GM12878 (cell line): ENCODE measurements at regions not wholly inside any gene's neighbourhood (a gene's known extent, or its start where the extent isn't known, plus 50 kb on each side); places are given as distances from the start of the nearest gene placed in this dataset.

Experiments used
- ATAC-seq: fragments of 200-7000 bp; cut with Tn5 transposase; 3 replicates; pipeline ENCODE4 v1.9.1; 2020; ENCODE audit warnings: mild to moderate bottlenecking, moderate library complexity
- BruUV-seq: library from RNA; stranded (reverse); fragments of 400-500 nt; replicated peaks from 2 replicates; lab custom pipeline; 2021; lab: Mats Ljungman, UMichigan
- CTCF ChIA-PET: fragments of 300-600 bp; sonication (Branson Sonifier 250); formaldehyde crosslinking; extraction: SDS; loops from one replicate; lab custom pipeline; 2021; ENCODE audit warnings: inconsistent platforms; lab: Yijun Ruan, JAX
- POLR2A ChIA-PET: fragments of 350-600 bp; formaldehyde crosslinking; extraction: SDS; loops from one replicate; lab custom pipeline; 2021; ENCODE audit warnings: inconsistent platforms; lab: Charles Lee
- RAD21 ChIA-PET: fragments of 300-600 bp; sonication (Branson Sonifier 250); formaldehyde crosslinking; loops from one replicate; lab custom pipeline; 2023; ENCODE audit warnings: antibody characterized with exemption; ENCODE audit not compliant: unreplicated experiment; lab: Charles Lee
- SMC1A ChIA-PET: fragments of 300-600 bp; sonication (Branson Sonifier 250); formaldehyde crosslinking; loops from one replicate; lab custom pipeline; 2023; ENCODE audit not compliant: unreplicated experiment, uncharacterized antibody; lab: Charles Lee
- DNase-seq: peaks from one replicate; pipeline ENCODE4 v3.0.0-alpha.2; 2011; ENCODE audit warnings: low read depth, low spot score
- FAIRE-seq: peaks from 3 replicates; lab custom pipeline; 2011; peaks lifted over from hg19 to GRCh38; lab: Jason Lieb, UNC
- H2AFZ ChIP-seq: 2 replicates; pipeline ENCODE4 v1.6.0; 2011; ENCODE audit warnings: low read depth, low read length, control low read depth; ENCODE audit not compliant: control insufficient read depth
- H3K27ac ChIP-seq: 2 replicates; pipeline ENCODE4 v1.5.1; 2011; ENCODE audit warnings: control low read depth; ENCODE audit not compliant: control insufficient read depth, insufficient read depth
- H3K27me3 ChIP-seq, 2 experiments: replicated peaks in 1 of 2; 2 replicates each; pipeline versions ENCODE4 v1.6.0 to v1.6.1; 2011; ENCODE audit warnings: low read length in 1 of 2; ENCODE audit not compliant: control insufficient read depth in 2 of 2, insufficient read depth in 2 of 2
- H3K36me3 ChIP-seq, 2 experiments: 2 replicates each; pipeline ENCODE4 v1.5.1; 2011; ENCODE audit warnings: low read length in 1 of 2; ENCODE audit not compliant: control insufficient read depth in 2 of 2, insufficient read depth in 2 of 2
- H3K4me1 ChIP-seq: 2 replicates; pipeline ENCODE4 v1.6.1; 2011; ENCODE audit warnings: mild to moderate bottlenecking, low read length, moderate library complexity, mixed read lengths; ENCODE audit not compliant: control insufficient read depth, insufficient read depth
- H3K4me2 ChIP-seq: 2 replicates; pipeline ENCODE4 v1.6.0; 2011; ENCODE audit warnings: control low read depth; ENCODE audit not compliant: control insufficient read depth, insufficient read depth
- H3K4me3 ChIP-seq: fragments of 200-600 bp; sonication (generic); 2 replicates; pipeline ENCODE4 v1.5.1; 2016
- H3K79me2 ChIP-seq: 2 replicates; pipeline ENCODE4 v1.6.0; 2011; ENCODE audit warnings: low read length; ENCODE audit not compliant: control insufficient read depth, insufficient read depth
- H3K9ac ChIP-seq: 2 replicates; pipeline ENCODE4 v1.8.0; 2011; ENCODE audit warnings: low read length, control low read depth, mixed read lengths; ENCODE audit not compliant: control insufficient read depth, insufficient read depth
- H3K9me3 ChIP-seq: replicated peaks from 3 replicates; pipeline ENCODE4 v1.5.1; 2011; ENCODE audit warnings: mild to moderate bottlenecking, low read length; ENCODE audit not compliant: control insufficient read depth, insufficient read depth
- H4K20me1 ChIP-seq: 2 replicates; pipeline ENCODE4 v1.6.0; 2011; ENCODE audit not compliant: control insufficient read depth, insufficient read depth
- SREBF2 ChIP-seq: IDR thresholded peaks from 2 replicates; pipeline ENCODE4 v1.6.1; 2012; ENCODE audit warnings: mild to moderate bottlenecking, low read length
- ZNF207 ChIP-seq: fragments of 450-650 bp; IDR thresholded peaks from 2 replicates; pipeline ENCODE4 v1.6.1; 2014; ENCODE audit warnings: antibody characterized with exemption, mild to moderate bottlenecking, borderline replicate concordance
- in situ Hi-C: fragments of 300-500 bp; cut with MboI; formaldehyde crosslinking; loops from 9 replicates; pipeline ENCODE4 v1.14.3; 2018; ENCODE audit warnings: mixed read lengths
- intact Hi-C: fragments of 100-400 bp; cut with micrococcal nuclease; formaldehyde crosslinking; loops from one replicate; pipeline ENCODE4 v1.14.2; 2022; ENCODE audit not compliant: unreplicated experiment
- TF ChIP-seq, protein P1 (sequence below): fragments of 450-650 bp; IDR thresholded peaks from 2 replicates; pipeline ENCODE4 v1.6.1; 2017; ENCODE audit warnings: antibody characterized with exemption, mild to moderate bottlenecking, moderate library complexity
- TF ChIP-seq, protein P2 (sequence below): fragments of 450-650 bp; IDR thresholded peaks from 2 replicates; pipeline ENCODE4 v1.6.1; 2017; ENCODE audit warnings: mild to moderate bottlenecking, moderate library complexity
- TF ChIP-seq, protein P3 (sequence below): IDR thresholded peaks from 2 replicates; pipeline ENCODE4 v1.6.1; 2012; ENCODE audit warnings: low read depth, low read length, improper control_type of control experiment

DNA sequence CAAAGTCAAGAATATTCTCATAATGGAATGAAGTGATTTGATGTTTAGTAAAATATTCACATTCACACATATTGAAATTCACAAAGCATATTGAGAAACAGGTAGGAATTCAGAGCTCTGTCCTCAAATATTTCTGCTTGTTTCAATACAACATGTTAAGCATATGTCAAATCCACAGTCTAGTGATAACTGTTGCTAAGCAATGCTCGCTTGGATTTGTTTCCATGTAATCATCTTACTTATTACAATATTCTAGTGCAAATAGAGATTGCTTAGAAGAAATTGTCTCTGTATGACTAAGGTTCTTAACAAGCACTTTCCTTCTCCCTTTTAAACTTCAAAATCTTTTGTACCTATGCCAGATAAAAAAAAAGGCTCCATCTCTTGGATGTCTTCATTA, 995.7 kb downstream of the CDH18 start (continued):
- TF ChIP-seq, protein P1, sequence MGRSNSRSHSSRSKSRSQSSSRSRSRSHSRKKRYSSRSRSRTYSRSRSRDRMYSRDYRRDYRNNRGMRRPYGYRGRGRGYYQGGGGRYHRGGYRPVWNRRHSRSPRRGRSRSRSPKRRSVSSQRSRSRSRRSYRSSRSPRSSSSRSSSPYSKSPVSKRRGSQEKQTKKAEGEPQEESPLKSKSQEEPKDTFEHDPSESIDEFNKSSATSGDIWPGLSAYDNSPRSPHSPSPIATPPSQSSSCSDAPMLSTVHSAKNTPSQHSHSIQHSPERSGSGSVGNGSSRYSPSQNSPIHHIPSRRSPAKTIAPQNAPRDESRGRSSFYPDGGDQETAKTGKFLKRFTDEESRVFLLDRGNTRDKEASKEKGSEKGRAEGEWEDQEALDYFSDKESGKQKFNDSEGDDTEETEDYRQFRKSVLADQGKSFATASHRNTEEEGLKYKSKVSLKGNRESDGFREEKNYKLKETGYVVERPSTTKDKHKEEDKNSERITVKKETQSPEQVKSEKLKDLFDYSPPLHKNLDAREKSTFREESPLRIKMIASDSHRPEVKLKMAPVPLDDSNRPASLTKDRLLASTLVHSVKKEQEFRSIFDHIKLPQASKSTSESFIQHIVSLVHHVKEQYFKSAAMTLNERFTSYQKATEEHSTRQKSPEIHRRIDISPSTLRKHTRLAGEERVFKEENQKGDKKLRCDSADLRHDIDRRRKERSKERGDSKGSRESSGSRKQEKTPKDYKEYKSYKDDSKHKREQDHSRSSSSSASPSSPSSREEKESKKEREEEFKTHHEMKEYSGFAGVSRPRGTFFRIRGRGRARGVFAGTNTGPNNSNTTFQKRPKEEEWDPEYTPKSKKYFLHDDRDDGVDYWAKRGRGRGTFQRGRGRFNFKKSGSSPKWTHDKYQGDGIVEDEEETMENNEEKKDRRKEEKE, result no peak
- TF ChIP-seq, protein P2, sequence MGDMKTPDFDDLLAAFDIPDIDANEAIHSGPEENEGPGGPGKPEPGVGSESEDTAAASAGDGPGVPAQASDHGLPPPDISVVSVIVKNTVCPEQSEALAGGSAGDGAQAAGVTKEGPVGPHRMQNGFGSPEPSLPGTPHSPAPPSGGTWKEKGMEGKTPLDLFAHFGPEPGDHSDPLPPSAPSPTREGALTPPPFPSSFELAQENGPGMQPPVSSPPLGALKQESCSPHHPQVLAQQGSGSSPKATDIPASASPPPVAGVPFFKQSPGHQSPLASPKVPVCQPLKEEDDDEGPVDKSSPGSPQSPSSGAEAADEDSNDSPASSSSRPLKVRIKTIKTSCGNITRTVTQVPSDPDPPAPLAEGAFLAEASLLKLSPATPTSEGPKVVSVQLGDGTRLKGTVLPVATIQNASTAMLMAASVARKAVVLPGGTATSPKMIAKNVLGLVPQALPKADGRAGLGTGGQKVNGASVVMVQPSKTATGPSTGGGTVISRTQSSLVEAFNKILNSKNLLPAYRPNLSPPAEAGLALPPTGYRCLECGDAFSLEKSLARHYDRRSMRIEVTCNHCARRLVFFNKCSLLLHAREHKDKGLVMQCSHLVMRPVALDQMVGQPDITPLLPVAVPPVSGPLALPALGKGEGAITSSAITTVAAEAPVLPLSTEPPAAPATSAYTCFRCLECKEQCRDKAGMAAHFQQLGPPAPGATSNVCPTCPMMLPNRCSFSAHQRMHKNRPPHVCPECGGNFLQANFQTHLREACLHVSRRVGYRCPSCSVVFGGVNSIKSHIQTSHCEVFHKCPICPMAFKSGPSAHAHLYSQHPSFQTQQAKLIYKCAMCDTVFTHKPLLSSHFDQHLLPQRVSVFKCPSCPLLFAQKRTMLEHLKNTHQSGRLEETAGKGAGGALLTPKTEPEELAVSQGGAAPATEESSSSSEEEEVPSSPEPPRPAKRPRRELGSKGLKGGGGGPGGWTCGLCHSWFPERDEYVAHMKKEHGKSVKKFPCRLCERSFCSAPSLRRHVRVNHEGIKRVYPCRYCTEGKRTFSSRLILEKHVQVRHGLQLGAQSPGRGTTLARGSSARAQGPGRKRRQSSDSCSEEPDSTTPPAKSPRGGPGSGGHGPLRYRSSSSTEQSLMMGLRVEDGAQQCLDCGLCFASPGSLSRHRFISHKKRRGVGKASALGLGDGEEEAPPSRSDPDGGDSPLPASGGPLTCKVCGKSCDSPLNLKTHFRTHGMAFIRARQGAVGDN, result no peak
- TF ChIP-seq SREBF2, result no peak
- TF ChIP-seq, protein P3, sequence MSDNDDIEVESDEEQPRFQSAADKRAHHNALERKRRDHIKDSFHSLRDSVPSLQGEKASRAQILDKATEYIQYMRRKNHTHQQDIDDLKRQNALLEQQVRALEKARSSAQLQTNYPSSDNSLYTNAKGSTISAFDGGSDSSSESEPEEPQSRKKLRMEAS, result no peak

DNA sequence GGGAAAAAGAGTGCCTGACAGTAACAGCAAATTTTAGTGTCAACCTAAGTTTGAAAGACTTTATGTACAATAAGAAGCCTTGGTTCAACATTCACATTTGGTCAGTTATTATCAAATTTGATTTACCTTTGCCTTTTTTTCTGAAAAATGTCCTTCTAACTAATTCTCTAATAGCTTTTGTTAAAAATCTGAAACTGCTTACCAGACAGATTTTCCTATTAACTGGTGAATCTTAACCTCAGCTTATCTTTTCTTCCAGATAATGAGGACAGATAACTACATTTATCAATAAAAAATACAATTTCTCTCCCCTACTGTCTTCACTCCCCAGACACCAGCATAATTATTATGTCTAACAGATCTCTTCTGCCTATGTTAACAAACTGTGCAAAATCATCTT, 988.5 kb downstream of the CDH18 start:
- H3K4me2 ChIP-seq, result no peak overlapping the region
- no peaks in the 10 kb centered on the region for H3K79me2 ChIP-seq
- BruUV-seq, result no TSS peak
- no peaks in the 10 kb centered on the region for H3K27me3 ChIP-seq
- no peak for TF ChIP-seq ZNF207
- H3K36me3 ChIP-seq, result no peaks in the 10 kb centered on the region
- SMC1A ChIA-PET, result no interaction called here
- in situ Hi-C loops, result no loop called here
- CTCF ChIA-PET, result no interaction called here
- H4K20me1 ChIP-seq, result no peaks in the 10 kb centered on the region
- no peaks in the 10 kb centered on the region for H3K4me1 ChIP-seq
- no peak for DNase-seq
- RAD21 ChIA-PET, result no interaction called here
- no peaks in the 10 kb centered on the region for H3K9me3 ChIP-seq
- no peak overlapping the region for H2AFZ ChIP-seq
- FAIRE-seq, result no peak
- no peak for ATAC-seq
- intact Hi-C loops, result no loop called here
- no peak overlapping the region for H3K4me3 ChIP-seq
- H3K9ac ChIP-seq, result no peak overlapping the region
- no peak overlapping the region for H3K27ac ChIP-seq
- POLR2A ChIA-PET, result no interaction called here
